Neural cell (in vitro differentiated cells): ENCODE measurements at regions not wholly inside any gene's neighbourhood (a gene's known extent, or its start where the extent isn't known, plus 50 kb on each side); places are given as distances from the start of the nearest gene placed in this dataset.

Experiments used
- H2AFZ ChIP-seq: fragments of 200-600, 300-800 bp; sonication (generic), shearing (Covaris generic); 2 replicates; pipeline ENCODE4 v1.6.0; 2014; ENCODE audit warnings: low read depth, mild to moderate bottlenecking, antibody characterized with exemption, low read length, moderate library complexity
- H3F3A ChIP-seq: fragments of 200-600 bp; shearing (Covaris generic); 2 replicates; pipeline ENCODE4 v1.6.1; 2016; ENCODE audit warnings: mild to moderate bottlenecking, moderate library complexity, mixed read lengths, antibody characterized with exemption, low read length; ENCODE audit not compliant: insufficient read depth, poor library complexity, severe bottlenecking
- H3K27ac ChIP-seq: fragments of 200-600, 300-800 bp; sonication (generic), shearing (Covaris generic); 2 replicates; pipeline ENCODE4 v1.5.1; 2014; ENCODE audit warnings: mild to moderate bottlenecking, low read length, moderate library complexity
- H3K27me3 ChIP-seq: fragments of 300-800, 200-600 bp; sonication (generic), shearing (Covaris generic); 2 replicates; pipeline ENCODE4 v1.6.0; 2014; ENCODE audit warnings: mild to moderate bottlenecking, low read depth, low read length, moderate library complexity; ENCODE audit not compliant: insufficient read depth
- H3K36me3 ChIP-seq: fragments of 300-800, 200-600 bp; sonication (generic), shearing (Covaris generic); 2 replicates; pipeline ENCODE4 v1.5.1; 2014; ENCODE audit warnings: mild to moderate bottlenecking, antibody characterized with exemption, low read length, moderate library complexity; ENCODE audit not compliant: insufficient read depth
- H3K4me2 ChIP-seq: fragments of 300-800, 200-600 bp; sonication (generic), shearing (Covaris generic); 2 replicates; pipeline ENCODE4 v1.6.0; 2014; ENCODE audit warnings: mild to moderate bottlenecking, low read length
- H3K4me3 ChIP-seq: fragments of 300-800, 200-600 bp; sonication (generic), shearing (Covaris generic); 2 replicates; pipeline ENCODE4 v1.5.1; 2014; ENCODE audit warnings: mild to moderate bottlenecking, low read length, moderate library complexity
- H3K79me2 ChIP-seq: fragments of 200-600 bp; shearing (Covaris generic); replicated peaks from 2 replicates; pipeline ENCODE4 v1.6.0; 2014; ENCODE audit warnings: mild to moderate bottlenecking, low read length, moderate library complexity; ENCODE audit not compliant: insufficient read depth
- H3K9ac ChIP-seq: fragments of 300-800, 200-600 bp; sonication (generic), shearing (Covaris generic); 2 replicates; pipeline ENCODE4 v1.6.1; 2016; ENCODE audit warnings: mild to moderate bottlenecking, low read length, mixed read lengths
- H3K9me2 ChIP-seq: fragments of 200-600 bp; shearing (Covaris generic); 2 replicates; pipeline ENCODE4 v1.6.1; 2016; ENCODE audit warnings: mild to moderate bottlenecking, low read length, mixed read lengths; ENCODE audit not compliant: insufficient read depth
- H3K9me3 ChIP-seq: fragments of 200-600, 300-800 bp; sonication (generic), shearing (Covaris generic); 2 replicates; pipeline ENCODE4 v1.6.1; 2016; ENCODE audit warnings: mild to moderate bottlenecking, mixed run types, low read length, moderate library complexity, mixed read lengths
- H4K20me1 ChIP-seq: fragments of 200-600 bp; shearing (Covaris generic); 2 replicates; pipeline ENCODE4 v1.6.1; 2016; ENCODE audit warnings: mild to moderate bottlenecking, mixed run types; ENCODE audit not compliant: insufficient read depth
- CTCF ChIP-seq: fragments of 450-650 bp; IDR thresholded peaks from 2 replicates; pipeline ENCODE4 v1.5.1; 2014; ENCODE audit warnings: antibody characterized with exemption, mild to moderate bottlenecking, moderate library complexity; ENCODE audit not compliant: poor library complexity, severe bottlenecking
- EP300 ChIP-seq: fragments of 450-650 bp; conservative IDR thresholded peaks from 2 replicates; pipeline ENCODE4 v1.6.1; 2014; ENCODE audit warnings: antibody characterized with exemption, mild to moderate bottlenecking, moderate library complexity; ENCODE audit not compliant: poor library complexity, severe bottlenecking
- EZH2 ChIP-seq: fragments of 200-600, 300-800 bp; shearing (Covaris generic), sonication (generic); IDR thresholded peaks from 2 replicates; pipeline ENCODE4 v1.6.1; 2014; ENCODE audit warnings: antibody characterized with exemption, low read length, borderline replicate concordance, mild to moderate bottlenecking; ENCODE audit not compliant: insufficient read depth, poor library complexity, severe bottlenecking
- MXI1 ChIP-seq: fragments of 450-650 bp; conservative IDR thresholded peaks from 2 replicates; pipeline ENCODE4 v1.6.1; 2014; ENCODE audit warnings: antibody characterized with exemption, mild to moderate bottlenecking; ENCODE audit not compliant: poor library complexity, severe bottlenecking
- POLR2AphosphoS5 ChIP-seq: IDR thresholded peaks from 2 replicates; pipeline ENCODE4 v1.6.1; 2012
- RAD21 ChIP-seq: fragments of 450-650 bp; conservative IDR thresholded peaks from 2 replicates; pipeline ENCODE4 v1.6.1; 2014; ENCODE audit warnings: antibody characterized with exemption, mild to moderate bottlenecking, moderate library complexity
- REST ChIP-seq: IDR thresholded peaks from 2 replicates; pipeline ENCODE4 v1.6.1; 2012; ENCODE audit warnings: borderline replicate concordance
- SMC3 ChIP-seq: fragments of 450-650 bp; conservative IDR thresholded peaks from 2 replicates; pipeline ENCODE4 v1.6.1; 2014; ENCODE audit warnings: antibody characterized with exemption, mild to moderate bottlenecking, moderate library complexity; ENCODE audit not compliant: poor library complexity
- TAF1 ChIP-seq: IDR thresholded peaks from 2 replicates; pipeline ENCODE4 v1.6.1; 2012; ENCODE audit warnings: low read depth

DNA sequence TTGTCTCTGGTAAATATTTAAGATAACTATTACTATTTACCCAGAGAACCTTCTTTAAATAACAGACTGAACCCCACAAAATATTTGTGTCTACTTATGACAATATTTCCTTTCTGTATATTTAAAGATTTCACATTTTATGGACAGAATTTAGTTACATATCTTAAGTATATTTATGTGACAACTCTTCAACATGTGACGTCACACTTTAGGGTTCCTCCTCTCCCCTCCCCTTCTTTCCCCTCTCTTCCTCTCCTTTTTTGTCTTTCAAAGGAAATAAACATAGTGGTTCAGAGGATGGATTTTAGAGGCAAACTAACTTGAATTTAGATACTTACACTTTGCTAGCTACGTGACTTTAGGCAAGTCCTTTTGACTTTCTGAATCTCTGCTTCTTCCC is 655.6 kb upstream of the NUDT12 start:
- no peak overlapping the region for H3K9ac ChIP-seq
- H3F3A ChIP-seq, result no peaks in the 10 kb centered on the region
- no peak overlapping the region for H3K4me3 ChIP-seq
- no peaks in the 10 kb centered on the region for H3K9me2 ChIP-seq
- H2AFZ ChIP-seq, result no peak overlapping the region
- H3K36me3 ChIP-seq, result no peaks in the 10 kb centered on the region
- no peak overlapping the region for H3K4me2 ChIP-seq
- H3K27me3 ChIP-seq, result no peaks in the 10 kb centered on the region
- H3K9me3 ChIP-seq, result no peaks in the 10 kb centered on the region
- H3K27ac ChIP-seq, result no peak overlapping the region
- no peaks in the 10 kb centered on the region for H3K79me2 ChIP-seq
- no peak for TF ChIP-seq SMC3
- no peak for TF ChIP-seq MXI1
- TF ChIP-seq EP300, result no peak
- no peak for TF ChIP-seq POLR2AphosphoS5
- TF ChIP-seq CTCF, result no peak
- no peak for TF ChIP-seq REST
- no peak for TF ChIP-seq RAD21
- TF ChIP-seq TAF1, result no peak
- no peak for TF ChIP-seq EZH2
- H4K20me1 ChIP-seq, result no peaks in the 10 kb centered on the region

GRCh38 chr5:104213216-104213615 is 650.6 kb upstream of the NUDT12 start:
- Histone ChIP-seq H3K9me2 (no peaks in the 10 kb centered on the region), H3K9ac (no peak overlapping the region), H3K79me2 (no peaks in the 10 kb centered on the region), H2AFZ (no peak overlapping the region), H4K20me1 (no peaks in the 10 kb centered on the region), H3K36me3 (no peaks in the 10 kb centered on the region), H3K9me3 (no peaks in the 10 kb centered on the region), H3K4me2 (no peak overlapping the region), H3K27me3 (no peaks in the 10 kb centered on the region), H3K4me3 (no peak overlapping the region), H3F3A (no peaks in the 10 kb centered on the region), H3K27ac (no peak overlapping the region)
- TF ChIP-seq EP300 (peak; percentile 72), EZH2 (no peak), POLR2AphosphoS5 (peak; percentile 57), MXI1 (no peak), SMC3 (no peak), CTCF (no peak), TAF1 (no peak), RAD21 (no peak), REST (no peak)
